Tibial nerve (tissue), 4 donors: ENCODE measurements at regions not wholly inside any gene's neighbourhood (a gene's known extent, or its start where the extent isn't known, plus 50 kb on each side); places are given as distances from the start of the nearest gene placed in this dataset.

Experiments
- DNase-seq, 2 donors: peaks; one replicate each; pipeline ENCODE4 v3.0.0-alpha.2; 2019; ENCODE audit warnings: low spot score in 2 of 2
- H3K27ac ChIP-seq, 4 donors: fragments of 200-600 bp; sonication (generic) in 3 of 4; one replicate each; pipeline ENCODE4 v1.5.1; 2017 to 2019; ENCODE audit warnings: mild to moderate bottlenecking in 1 of 4
- H3K27me3 ChIP-seq, 2 donors: fragments of 200-600 bp; sonication (generic) in 1 of 2; one replicate each; pipeline versions ENCODE4 v1.5.1 to v1.6.0; 2017 to 2019
- H3K36me3 ChIP-seq, 3 donors: fragments of 200-600 bp; sonication (generic); one replicate each; pipeline ENCODE4 v1.5.1; 2018 to 2019
- H3K4me1 ChIP-seq, 4 donors: fragments of 200-600 bp; sonication (generic) in 3 of 4; one replicate each; pipeline ENCODE4 v1.5.1; 2017 to 2019
- H3K4me3 ChIP-seq, 4 donors: fragments of 200-600 bp; sonication (generic) in 3 of 4; one replicate each; pipeline ENCODE4 v1.5.1; 2017 to 2019; ENCODE audit warnings: mild to moderate bottlenecking in 1 of 4, moderate library complexity in 1 of 4
- H3K9me3 ChIP-seq, 4 donors: fragments of 200-600 bp; sonication (generic) in 3 of 4; one replicate each; pipeline ENCODE4 v1.5.1; 2017 to 2019
- EP300 ChIP-seq, 2 donors: sonication (generic); formaldehyde crosslinking; IDR thresholded peaks; one replicate each; pipeline ENCODE4 v1.6.1; 2017; ENCODE audit warnings: antibody characterized with exemption in 2 of 2, mild to moderate bottlenecking in 1 of 2
- POLR2A ChIP-seq, 2 donors: fragments of 450-650 bp; IDR thresholded peaks; one replicate each; pipeline ENCODE4 v1.6.1; 2017; ENCODE audit warnings: antibody characterized with exemption in 2 of 2, mild to moderate bottlenecking in 2 of 2, moderate library complexity in 2 of 2
- WGBS, 2 donors: methylation state at CpG; one replicate each; pipeline ENCODE4 v1.1.5; 2018; 5-methylcytosine and 5-hydroxymethylcytosine counted together
- TF ChIP-seq, protein P1 (sequence below), 5 experiments: fragments of 200-600 bp in 3 of 5; fragments of 450-650 bp in 2 of 5; sonication (generic) in 3 of 5; IDR thresholded peaks; one replicate each; pipeline ENCODE4 v1.5.1; 2016 to 2019; ENCODE audit warnings: antibody characterized with exemption in 5 of 5, mild to moderate bottlenecking in 3 of 5, moderate library complexity in 2 of 5

DNA sequence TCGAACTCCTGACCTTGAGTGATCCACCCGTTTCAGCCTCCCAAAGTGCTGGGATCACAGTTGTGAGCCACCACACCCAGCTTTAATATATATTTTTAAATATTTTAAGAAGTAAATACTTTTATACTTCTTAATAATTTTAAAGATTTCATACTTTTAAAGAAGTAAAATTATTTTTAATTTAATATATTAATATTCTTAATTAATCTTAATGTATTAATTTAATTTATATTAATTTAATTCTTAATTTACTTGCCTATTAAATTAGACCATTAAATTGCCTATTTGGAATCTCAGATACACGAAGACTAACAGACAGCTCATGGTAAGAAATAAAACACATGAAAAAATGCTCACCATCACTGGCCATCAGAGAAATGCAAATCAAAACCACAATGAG, 1087.4 kb downstream of the CDH18 start:
- TF ChIP-seq, protein P1, sequence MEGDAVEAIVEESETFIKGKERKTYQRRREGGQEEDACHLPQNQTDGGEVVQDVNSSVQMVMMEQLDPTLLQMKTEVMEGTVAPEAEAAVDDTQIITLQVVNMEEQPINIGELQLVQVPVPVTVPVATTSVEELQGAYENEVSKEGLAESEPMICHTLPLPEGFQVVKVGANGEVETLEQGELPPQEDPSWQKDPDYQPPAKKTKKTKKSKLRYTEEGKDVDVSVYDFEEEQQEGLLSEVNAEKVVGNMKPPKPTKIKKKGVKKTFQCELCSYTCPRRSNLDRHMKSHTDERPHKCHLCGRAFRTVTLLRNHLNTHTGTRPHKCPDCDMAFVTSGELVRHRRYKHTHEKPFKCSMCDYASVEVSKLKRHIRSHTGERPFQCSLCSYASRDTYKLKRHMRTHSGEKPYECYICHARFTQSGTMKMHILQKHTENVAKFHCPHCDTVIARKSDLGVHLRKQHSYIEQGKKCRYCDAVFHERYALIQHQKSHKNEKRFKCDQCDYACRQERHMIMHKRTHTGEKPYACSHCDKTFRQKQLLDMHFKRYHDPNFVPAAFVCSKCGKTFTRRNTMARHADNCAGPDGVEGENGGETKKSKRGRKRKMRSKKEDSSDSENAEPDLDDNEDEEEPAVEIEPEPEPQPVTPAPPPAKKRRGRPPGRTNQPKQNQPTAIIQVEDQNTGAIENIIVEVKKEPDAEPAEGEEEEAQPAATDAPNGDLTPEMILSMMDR (IDR thresholded peaks at IDR 0.05) = no peak
- no peak for TF ChIP-seq POLR2A (IDR thresholded peaks at IDR 0.05)
- TF ChIP-seq EP300 (IDR thresholded peaks at IDR 0.05) = no peak
- Histone ChIP-seq H3K4me1 (no peaks in the 10 kb centered on the region), H3K4me3 (no peak overlapping the region), H3K36me3 (no peaks in the 10 kb centered on the region), H3K27me3 (no peaks in the 10 kb centered on the region), H3K9me3 (no peaks in the 10 kb centered on the region), H3K27ac (no peak overlapping the region)
- WGBS, 2 donors = 81 to 89% methylated on average over 3 of the region's 3 CpGs
- DNase-seq = no peak

DNA sequence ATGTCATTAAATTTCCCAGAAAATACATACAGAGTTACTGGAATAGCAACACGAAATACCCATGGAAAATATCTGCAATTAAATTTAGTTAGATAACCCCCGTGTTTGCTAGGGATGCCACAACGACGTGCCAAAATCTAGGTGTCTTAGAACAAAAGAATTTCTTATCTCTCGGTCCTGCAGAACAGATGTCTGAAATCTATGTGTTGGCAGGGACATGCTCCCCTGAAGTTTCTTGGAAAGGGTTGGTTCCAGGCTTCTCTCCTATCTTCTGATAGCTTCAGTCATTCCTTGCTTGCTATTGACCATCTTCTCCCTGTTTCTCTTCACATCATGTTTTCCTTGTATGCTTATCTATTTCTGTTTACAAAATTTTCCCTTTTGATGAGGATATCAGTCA, 1067.0 kb downstream of the CDH18 start:
- no peaks in the 10 kb centered on the region for H3K4me1 ChIP-seq
- no peaks in the 10 kb centered on the region for H3K27me3 ChIP-seq
- peaks cover 0 to 5% (median 0%) of the 10 kb centered on the region in 4 donors for H3K9me3 ChIP-seq
- no peak overlapping the region for H3K4me3 ChIP-seq
- H3K36me3 ChIP-seq = no peaks in the 10 kb centered on the region
- H3K27ac ChIP-seq = no peak overlapping the region
- TF ChIP-seq, protein P1 (IDR thresholded peaks at IDR 0.05) = no peak
- TF ChIP-seq EP300 (IDR thresholded peaks at IDR 0.05) (no peak), POLR2A (IDR thresholded peaks at IDR 0.05) (no peak)
- no peak for DNase-seq
- WGBS, 2 donors = 77 to 84% methylated on average over 5 of the region's 5 CpGs

DNA sequence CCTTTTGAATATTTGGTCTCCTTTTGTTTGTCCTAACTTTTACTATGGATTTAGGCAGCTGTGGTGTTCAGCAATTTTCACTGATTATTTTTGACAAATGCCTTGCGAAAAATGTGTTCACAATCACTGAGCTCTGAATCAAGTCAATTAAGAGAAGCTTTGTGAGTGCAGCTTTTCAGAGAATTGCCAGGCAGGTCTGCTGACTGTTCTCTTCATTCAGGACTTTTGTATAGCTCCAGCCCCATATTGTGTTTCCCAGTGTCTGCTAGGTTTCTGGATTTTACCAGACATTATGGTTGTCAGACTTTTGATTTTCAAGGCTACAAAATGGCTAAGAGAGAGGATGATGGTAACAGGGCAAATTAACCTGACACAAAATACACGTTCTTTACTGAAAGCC, 1055.9 kb downstream of the CDH18 start:
- no peaks in the 10 kb centered on the region for H3K4me1 ChIP-seq
- 64 to 69% methylated on average over 2 of the region's 2 CpGs for WGBS, 2 donors
- no peak overlapping the region for H3K4me3 ChIP-seq
- H3K27me3 ChIP-seq = no peaks in the 10 kb centered on the region
- TF ChIP-seq, protein P1 (IDR thresholded peaks at IDR 0.05) = no peak
- TF ChIP-seq POLR2A (IDR thresholded peaks at IDR 0.05) (no peak), EP300 (IDR thresholded peaks at IDR 0.05) (no peak)
- DNase-seq = no peak
- H3K36me3 ChIP-seq = no peaks in the 10 kb centered on the region
- H3K9me3 ChIP-seq = no peaks in the 10 kb centered on the region
- no peak overlapping the region for H3K27ac ChIP-seq

DNA sequence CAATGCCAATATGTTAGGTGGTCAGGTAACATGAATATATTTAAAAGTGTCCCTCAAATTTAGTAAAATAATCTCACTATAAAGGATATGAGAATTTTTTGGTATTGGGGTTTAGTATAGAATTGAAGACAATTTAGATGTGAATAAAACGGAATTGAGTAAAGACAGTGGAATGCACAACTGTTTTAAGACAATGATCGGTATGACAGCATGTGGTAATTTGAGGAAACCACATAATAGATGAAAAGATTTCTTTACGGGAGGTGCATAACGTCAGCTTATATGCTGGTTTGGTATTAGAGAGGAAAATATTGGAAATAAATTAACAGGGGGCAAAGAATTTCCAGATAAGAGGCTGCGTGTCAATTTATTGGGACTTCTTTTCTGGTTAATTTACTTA, 1043.2 kb downstream of the CDH18 start:
- Histone ChIP-seq H3K27ac (no peak overlapping the region), H3K9me3 (peaks cover 0 to 11% (median 3%) of the 10 kb centered on the region in 4 donors), H3K27me3 (no peaks in the 10 kb centered on the region), H3K4me1 (no peaks in the 10 kb centered on the region), H3K36me3 (no peaks in the 10 kb centered on the region), H3K4me3 (no peak overlapping the region)
- TF ChIP-seq, protein P1 (IDR thresholded peaks at IDR 0.05) = no peak
- TF ChIP-seq EP300 (IDR thresholded peaks at IDR 0.05) (no peak), POLR2A (IDR thresholded peaks at IDR 0.05) (no peak)
- no peak for DNase-seq
- 72 to 78% methylated on average over 5 of the region's 5 CpGs for WGBS, 2 donors

DNA sequence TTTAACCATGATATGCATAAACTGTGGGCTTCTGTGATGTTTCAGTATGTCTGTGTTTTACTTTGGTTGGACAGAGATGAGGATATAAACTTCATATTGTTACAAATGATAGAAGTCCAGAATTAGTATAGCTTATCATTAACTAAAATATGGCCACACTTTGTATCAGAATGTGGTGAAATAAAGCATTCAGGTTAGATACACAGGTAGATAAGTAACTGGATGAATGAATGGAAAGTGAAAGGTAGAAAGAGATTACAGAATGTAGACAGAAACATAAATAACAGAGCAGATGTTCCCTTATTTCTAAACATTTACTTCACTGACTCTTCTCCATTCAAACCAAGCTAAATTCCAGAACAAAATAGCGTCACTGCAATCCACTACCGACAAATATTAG, 1033.8 kb downstream of the CDH18 start:
- DNase-seq = no peak
- no peaks in the 10 kb centered on the region for H3K9me3 ChIP-seq
- no peaks in the 10 kb centered on the region for H3K4me1 ChIP-seq
- H3K27ac ChIP-seq = no peak overlapping the region
- no peak overlapping the region for H3K4me3 ChIP-seq
- H3K27me3 ChIP-seq = no peaks in the 10 kb centered on the region
- WGBS, 2 donors = 63 to 84% methylated on average over 2 of the region's 2 CpGs
- no peaks in the 10 kb centered on the region for H3K36me3 ChIP-seq
- TF ChIP-seq EP300 (IDR thresholded peaks at IDR 0.05) = no peak
- TF ChIP-seq, protein P1 (IDR thresholded peaks at IDR 0.05) = no peak
